Karpas-422 (cell line): ENCODE measurements at regions not wholly inside any gene's neighbourhood (a gene's known extent, or its start where the extent isn't known, plus 50 kb on each side); places are given as distances from the start of the nearest gene placed in this dataset.

Experiments used
- DNase-seq: peaks from one replicate; pipeline ENCODE4 v3.0.0-alpha.2; 2015
- H2AFZ ChIP-seq: fragments of 200-600 bp; sonication (generic); 2 replicates; pipeline ENCODE4 v1.6.1; 2014; ENCODE audit warnings: antibody characterized with exemption, low read length, mixed read lengths
- H3K27ac ChIP-seq: fragments of 200-600 bp; sonication (generic); 2 replicates; pipeline ENCODE4 v1.5.1; 2014; ENCODE audit warnings: mild to moderate bottlenecking, low read length, moderate library complexity
- H3K27me3 ChIP-seq: fragments of 200-600 bp; sonication (generic); 2 replicates; pipeline ENCODE4 v1.6.1; 2014; ENCODE audit warnings: low read length, mixed read lengths
- H3K36me3 ChIP-seq: fragments of 200-600 bp; sonication (generic); 2 replicates; pipeline ENCODE4 v1.6.1; 2014; ENCODE audit warnings: low read length, mixed read lengths; ENCODE audit not compliant: insufficient read depth
- H3K4me1 ChIP-seq: fragments of 200-600 bp; sonication (generic); 2 replicates; pipeline ENCODE4 v1.6.1; 2014; ENCODE audit warnings: mild to moderate bottlenecking, low read length, mixed read lengths
- H3K4me2 ChIP-seq: fragments of 200-600 bp; sonication (generic); 2 replicates; pipeline ENCODE4 v1.6.1; 2014; ENCODE audit warnings: low read length, low read depth, mild to moderate bottlenecking; ENCODE audit not compliant: poor library complexity, severe bottlenecking
- H3K4me3 ChIP-seq: fragments of 200-600 bp; sonication (generic); 2 replicates; pipeline ENCODE4 v1.5.1; 2014; ENCODE audit warnings: mild to moderate bottlenecking, antibody characterized with exemption, low read length, mixed read lengths
- H3K79me2 ChIP-seq: fragments of 200-600 bp; sonication (generic); 2 replicates; pipeline ENCODE4 v1.6.1; 2014; ENCODE audit warnings: mild to moderate bottlenecking, low read length, mixed read lengths
- H3K9ac ChIP-seq: fragments of 200-600 bp; sonication (generic); 2 replicates; pipeline ENCODE4 v1.6.0; 2014; ENCODE audit warnings: low read length
- H3K9me2 ChIP-seq: fragments of 200-600 bp; sonication (generic), shearing (Covaris generic); replicated peaks from 2 replicates; pipeline ENCODE4 v1.6.0; 2014; ENCODE audit warnings: mild to moderate bottlenecking, low read length, moderate library complexity; ENCODE audit not compliant: insufficient read depth
- H3K9me3 ChIP-seq: fragments of 300-700, 200-600 bp; sonication (generic); 2 replicates; pipeline ENCODE4 v1.6.1; 2014; ENCODE audit warnings: low read length, mixed read lengths
- H4K20me1 ChIP-seq: fragments of 200-600 bp; sonication (generic); 2 replicates; pipeline ENCODE4 v1.6.1; 2014; ENCODE audit warnings: mild to moderate bottlenecking, antibody characterized with exemption, low read length, low read depth; ENCODE audit not compliant: insufficient read depth

GRCh38 chr17:77492446-77493237 lies 351.9 kb downstream of the SEC14L1 start:
- Histone ChIP-seq H4K20me1 (0 out of 2 replicates have a peak, but pooled peaks cover 3% of the 10 kb centered on the region), H3K4me3 (no peak overlapping the region), H3K9ac (no peak overlapping the region), H3K9me2 (no peaks in the 10 kb centered on the region), H3K9me3 (no peaks in the 10 kb centered on the region), H3K36me3 (peaks cover 33% of the 10 kb centered on the region), H3K27ac (peak overlapping the region; percentile 64), H3K4me1 (peaks cover 26% of the 10 kb centered on the region), H3K79me2 (no peaks in the 10 kb centered on the region), H2AFZ (no peak overlapping the region), H3K27me3 (no peaks in the 10 kb centered on the region), H3K4me2 (no peak overlapping the region)
- DNase-seq = no peak

- Histone ChIP-seq H3K4me2 (no peak overlapping the region), H3K9me2 (no peaks in the 10 kb centered on the region), H3K36me3 (peaks cover 32% of the 10 kb centered on the region), H3K4me3 (no peak overlapping the region), H3K79me2 (no peaks in the 10 kb centered on the region), H3K4me1 (peaks cover 26% of the 10 kb centered on the region), H3K27me3 (no peaks in the 10 kb centered on the region), H3K27ac (no peak overlapping the region), H3K9ac (no peak overlapping the region), H4K20me1 (0 out of 2 replicates have a peak, but pooled peaks cover 3% of the 10 kb centered on the region), H2AFZ (no peak overlapping the region), H3K9me3 (no peaks in the 10 kb centered on the region)
- DNase-seq = no peak
These were observed 352.6 kb downstream of the SEC14L1 start for GRCh38 chr17:77493238-77493820.

GRCh38 chr17:77493901-77494663 lies 353.3 kb downstream of the SEC14L1 start:
- H3K9me2 ChIP-seq = no peaks in the 10 kb centered on the region
- H2AFZ ChIP-seq = no peak overlapping the region
- DNase-seq = no peak
- no peak overlapping the region for H3K9ac ChIP-seq
- H3K9me3 ChIP-seq = no peaks in the 10 kb centered on the region
- H4K20me1 ChIP-seq = 0 out of 2 replicates have a peak, but pooled peaks cover 3% of the 10 kb centered on the region
- no peak overlapping the region for H3K4me3 ChIP-seq
- peaks cover 28% of the 10 kb centered on the region for H3K36me3 ChIP-seq
- H3K4me2 ChIP-seq = no peak overlapping the region
- H3K4me1 ChIP-seq = peaks cover 26% of the 10 kb centered on the region
- peak overlapping the region; percentile 38 for H3K27ac ChIP-seq
- no peaks in the 10 kb centered on the region for H3K27me3 ChIP-seq
- no peaks in the 10 kb centered on the region for H3K79me2 ChIP-seq

GRCh38 chr17:77494664-77495435 lies 354.1 kb downstream of the SEC14L1 start:
- H3K4me3 ChIP-seq = no peak overlapping the region
- no peak overlapping the region for H3K9ac ChIP-seq
- no peaks in the 10 kb centered on the region for H3K9me2 ChIP-seq
- H4K20me1 ChIP-seq = 0 out of 2 replicates have a peak, but pooled peaks cover 3% of the 10 kb centered on the region
- H3K27me3 ChIP-seq = no peaks in the 10 kb centered on the region
- H3K79me2 ChIP-seq = no peaks in the 10 kb centered on the region
- H3K9me3 ChIP-seq = no peaks in the 10 kb centered on the region
- H3K4me1 ChIP-seq = peaks cover 26% of the 10 kb centered on the region
- peak; percentile 84 for DNase-seq
- peaks cover 28% of the 10 kb centered on the region for H3K36me3 ChIP-seq
- H3K27ac ChIP-seq = peak overlapping the region; percentile 38
- no peak overlapping the region for H3K4me2 ChIP-seq
- no peak overlapping the region for H2AFZ ChIP-seq

GRCh38 chr17:77495575-77495974 lies 354.8 kb downstream of the SEC14L1 start:
- Histone ChIP-seq H3K4me2 (no peak overlapping the region), H3K27ac (no peak overlapping the region), H3K36me3 (peaks cover 26% of the 10 kb centered on the region), H3K9me2 (no peaks in the 10 kb centered on the region), H4K20me1 (0 out of 2 replicates have a peak, but pooled peaks cover 3% of the 10 kb centered on the region), H3K4me3 (no peak overlapping the region), H3K4me1 (peaks cover 24% of the 10 kb centered on the region), H3K79me2 (no peaks in the 10 kb centered on the region), H3K27me3 (no peaks in the 10 kb centered on the region), H2AFZ (no peak overlapping the region), H3K9me3 (no peaks in the 10 kb centered on the region), H3K9ac (no peak overlapping the region)
- DNase-seq = no peak

GRCh38 chr17:77496401-77496801 lies 355.6 kb downstream of the SEC14L1 start:
- Histone ChIP-seq H3K27me3 (no peaks in the 10 kb centered on the region), H3K27ac (no peak overlapping the region), H3K4me1 (peaks cover 17% of the 10 kb centered on the region), H4K20me1 (0 out of 2 replicates have a peak, but pooled peaks cover 3% of the 10 kb centered on the region), H3K9ac (no peak overlapping the region), H3K9me3 (no peaks in the 10 kb centered on the region), H3K4me2 (no peak overlapping the region), H2AFZ (no peak overlapping the region), H3K4me3 (no peak overlapping the region), H3K36me3 (peaks cover 26% of the 10 kb centered on the region), H3K9me2 (no peaks in the 10 kb centered on the region), H3K79me2 (no peaks in the 10 kb centered on the region)
- DNase-seq = no peak

GRCh38 chr17:77496831-77497577 lies 356.2 kb downstream of the SEC14L1 start:
- DNase-seq = no peak
- H3K36me3 ChIP-seq = peaks cover 26% of the 10 kb centered on the region
- 0 out of 2 replicates have a peak, but pooled peaks cover 3% of the 10 kb centered on the region for H4K20me1 ChIP-seq

More at GRCh38 chr17:77496831-77497577, 356.2 kb downstream of the SEC14L1 start:
- H2AFZ ChIP-seq = no peak overlapping the region
- H3K4me2 ChIP-seq = no peak overlapping the region
- H3K9me3 ChIP-seq = no peaks in the 10 kb centered on the region
- no peaks in the 10 kb centered on the region for H3K27me3 ChIP-seq
- no peak overlapping the region for H3K4me3 ChIP-seq
- no peak overlapping the region for H3K27ac ChIP-seq
- H3K79me2 ChIP-seq = no peaks in the 10 kb centered on the region
- no peak overlapping the region for H3K9ac ChIP-seq
- H3K4me1 ChIP-seq = peaks cover 12% of the 10 kb centered on the region
- no peaks in the 10 kb centered on the region for H3K9me2 ChIP-seq
